Left hindlimb (tissue), 1 donor: ENCODE measurements at regions not wholly inside any gene's neighbourhood (a gene's known extent, or its start where the extent isn't known, plus 50 kb on each side); places are given as distances from the start of the nearest gene placed in this dataset.

ENCODE experiments used
- DNase-seq: peaks from one replicate; pipeline ENCODE4 v3.0.0-alpha.2; 2018

- DNase-seq: no peak
Measured at GRCh38 chr1:216908126-216908525, 184.9 kb upstream of the ESRRG start.

- DNase-seq: no peak
Measured at GRCh38 chr1:216907100-216907499, 183.9 kb upstream of the ESRRG start.

- DNase-seq: no peak
Measured at GRCh38 chr1:216905781-216906180, 182.6 kb upstream of the ESRRG start.

GRCh38 chr1:216905137-216905536 is 181.9 kb upstream of the ESRRG start:
- DNase-seq: no peak

GRCh38 chr1:216904471-216904870 is 181.2 kb upstream of the ESRRG start:
- no peak for DNase-seq

- no peak for DNase-seq
Measured at GRCh38 chr1:216903382-216903740, 180.1 kb upstream of the ESRRG start.

- no peak for DNase-seq
Measured at GRCh38 chr1:216902669-216903381, 179.6 kb upstream of the ESRRG start.

GRCh38 chr1:216900116-216900620 is 176.9 kb upstream of the ESRRG start:
- DNase-seq: no peak

- DNase-seq: no peak
Measured at GRCh38 chr1:216898801-216899200, 175.6 kb upstream of the ESRRG start.

- DNase-seq: no peak
Measured at GRCh38 chr1:216896146-216896545, 172.9 kb upstream of the ESRRG start.

- DNase-seq: no peak
Measured at GRCh38 chr1:216894494-216894893, 171.3 kb upstream of the ESRRG start.

GRCh38 chr1:216892581-216893160 is 169.4 kb upstream of the ESRRG start:
- DNase-seq: no peak

GRCh38 chr1:216890871-216891270 is 167.6 kb upstream of the ESRRG start:
- DNase-seq: no peak

GRCh38 chr1:216888731-216889130 is 165.5 kb upstream of the ESRRG start:
- no peak for DNase-seq

GRCh38 chr1:216887032-216887431 is 163.8 kb upstream of the ESRRG start:
- DNase-seq: no peak

GRCh38 chr1:216884614-216885229 is 161.5 kb upstream of the ESRRG start:
- no peak for DNase-seq

GRCh38 chr1:216883518-216883917 is 160.3 kb upstream of the ESRRG start:
- DNase-seq: no peak

- no peak for DNase-seq
Measured at GRCh38 chr1:216881695-216882094, 158.5 kb upstream of the ESRRG start.

GRCh38 chr1:216866714-216867113 is 143.5 kb upstream of the ESRRG start:
- DNase-seq: no peak

- DNase-seq: no peak
Measured at GRCh38 chr1:216855810-216856209, 132.6 kb upstream of the ESRRG start.

- DNase-seq: no peak
Measured at GRCh38 chr1:216854836-216855484, 131.7 kb upstream of the ESRRG start.

GRCh38 chr1:216851073-216851472 is 127.8 kb upstream of the ESRRG start:
- DNase-seq: no peak

- DNase-seq: no peak
Measured at GRCh38 chr1:216849146-216849545, 125.9 kb upstream of the ESRRG start.
